ENCODE measurements at regions not wholly inside any gene's neighbourhood (a gene's known extent, or its start where the extent isn't known, plus 50 kb on each side); places are given as distances from the start of the nearest gene placed in this dataset.

DNA sequence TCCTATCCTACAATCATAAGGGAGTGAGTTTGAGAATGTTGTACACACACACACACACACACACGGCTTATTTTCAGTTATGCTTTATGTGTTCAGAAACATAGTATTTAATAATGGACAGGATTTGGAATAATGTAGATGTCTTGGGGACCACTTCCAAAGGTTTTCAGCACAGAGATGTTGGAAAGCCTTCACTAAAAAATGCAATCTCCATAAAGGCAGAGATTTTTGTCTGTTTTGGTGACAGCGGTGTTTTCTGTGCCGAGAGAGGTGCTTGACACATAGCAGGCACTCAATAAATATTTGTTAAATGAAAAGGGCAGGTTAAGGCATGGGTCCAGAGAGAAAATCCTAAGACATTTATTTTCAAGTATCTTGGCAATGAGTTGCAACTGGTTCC is 428.2 kb upstream of the RGMA start:
- no peak for DNase-seq

GRCh38 chr15:93515256-93516051 is 426.4 kb upstream of the RGMA start:
- DNase-seq: no peak

DNA sequence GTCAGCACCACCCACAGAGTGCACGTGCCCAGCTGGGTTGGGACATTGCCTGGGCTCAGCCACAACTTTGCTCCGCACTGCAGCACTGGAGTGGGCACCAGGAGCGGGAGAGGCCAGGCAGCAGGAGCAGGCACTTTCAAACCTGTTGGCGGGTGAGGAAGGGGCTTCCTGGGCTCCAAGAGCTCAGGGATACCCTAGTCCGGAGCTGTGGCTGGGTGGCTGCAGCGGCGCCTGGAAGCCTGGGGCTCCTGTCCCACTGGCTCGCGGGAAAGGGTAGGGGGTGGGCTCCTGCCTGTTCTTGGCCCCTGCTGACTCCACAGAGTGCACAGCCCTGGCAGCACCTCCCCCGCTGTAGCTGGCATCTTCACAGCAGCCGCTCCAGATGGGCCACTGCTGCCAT is 417.6 kb upstream of the RGMA start:
- no peak for DNase-seq

- no peak for DNase-seq
Measured at GRCh38 chr15:93505506-93505905, 416.5 kb upstream of the RGMA start.

DNA sequence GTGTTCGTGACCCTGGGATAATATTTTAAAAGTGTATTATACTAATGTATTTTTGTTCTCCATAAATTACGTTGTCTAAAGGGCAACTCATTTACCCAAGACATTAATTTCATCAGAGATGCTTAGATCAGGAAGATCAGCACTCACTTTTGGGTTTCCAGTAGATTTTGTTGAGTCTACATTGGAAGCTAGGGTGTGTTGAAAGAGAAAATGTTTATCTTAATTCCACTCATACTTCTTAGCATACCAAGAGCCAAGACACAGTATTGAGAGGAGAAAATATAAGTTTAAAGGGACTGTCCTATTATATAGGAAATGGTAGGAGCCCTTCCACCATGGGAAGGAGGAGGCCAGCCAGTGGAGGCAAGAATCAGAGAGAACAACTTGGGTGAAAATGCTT is 412.9 kb upstream of the RGMA start:
- no peak for DNase-seq

- no peak for DNase-seq
Measured at GRCh38 chr15:93500155-93500554, 411.1 kb upstream of the RGMA start.

- no peak for DNase-seq
Measured at GRCh38 chr15:93497291-93497690, 408.3 kb upstream of the RGMA start.

DNA sequence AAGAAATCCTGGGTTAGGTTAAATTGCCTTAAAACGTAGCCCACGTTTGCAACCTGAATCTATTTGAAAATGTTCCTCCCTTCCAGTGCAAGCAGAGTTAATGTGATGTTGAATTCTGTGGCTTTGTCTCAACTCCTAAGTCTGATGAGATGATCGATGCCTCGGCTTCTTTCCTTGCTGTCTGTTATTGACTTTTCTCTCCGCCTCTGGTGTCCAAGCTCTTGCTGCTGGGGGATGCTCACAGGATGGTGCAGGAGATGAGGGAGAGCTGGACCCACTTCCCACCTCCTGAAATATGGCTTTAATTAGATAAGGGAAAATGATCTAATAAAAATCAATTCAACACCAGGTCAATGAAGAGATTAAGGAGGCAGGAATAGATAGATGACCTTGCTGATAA is 407.9 kb upstream of the RGMA start:
- no peak for DNase-seq

DNA sequence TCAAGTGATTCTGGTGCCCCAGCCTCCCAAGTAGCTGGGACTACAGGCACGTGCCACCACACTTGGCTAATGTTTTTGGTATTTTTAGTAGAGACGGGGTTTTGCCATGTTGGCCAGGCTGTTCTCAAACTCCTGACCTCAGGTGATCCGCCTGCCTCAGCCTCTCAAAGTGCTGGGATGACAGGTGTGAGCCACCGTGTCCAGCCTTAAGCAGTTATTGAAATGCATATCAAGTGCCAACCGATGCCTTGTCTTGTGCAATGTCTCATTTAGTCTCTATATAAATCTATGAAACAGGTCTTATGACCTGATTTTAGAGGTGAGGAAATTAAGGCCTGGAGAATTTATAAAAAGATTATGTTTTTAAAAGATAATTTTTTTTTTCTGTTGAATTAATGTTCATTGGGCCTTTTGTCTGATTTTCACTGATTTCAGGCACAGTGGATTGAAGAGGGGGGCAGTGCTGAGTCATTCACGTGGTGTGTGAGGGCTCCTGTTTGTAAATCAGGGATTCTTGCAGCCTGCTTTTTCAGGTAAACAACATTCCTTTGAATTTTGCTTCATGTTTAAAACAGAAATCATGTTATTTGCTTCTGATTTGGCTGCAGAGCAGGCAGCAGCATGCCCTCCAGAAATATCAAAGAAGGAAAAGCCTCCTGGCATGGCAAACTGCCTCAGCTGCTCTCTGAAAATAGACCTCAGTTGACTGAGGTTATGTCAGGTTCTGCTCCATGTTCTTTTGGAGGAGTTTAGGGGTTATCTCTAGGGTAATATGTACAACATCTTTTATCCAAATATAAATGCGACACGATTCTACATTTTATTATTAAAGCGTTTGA is 407.0 kb upstream of the RGMA start:
- DNase-seq: no peak

- no peak for DNase-seq
Measured at GRCh38 chr15:93493172-93493571, 404.2 kb upstream of the RGMA start.

DNA sequence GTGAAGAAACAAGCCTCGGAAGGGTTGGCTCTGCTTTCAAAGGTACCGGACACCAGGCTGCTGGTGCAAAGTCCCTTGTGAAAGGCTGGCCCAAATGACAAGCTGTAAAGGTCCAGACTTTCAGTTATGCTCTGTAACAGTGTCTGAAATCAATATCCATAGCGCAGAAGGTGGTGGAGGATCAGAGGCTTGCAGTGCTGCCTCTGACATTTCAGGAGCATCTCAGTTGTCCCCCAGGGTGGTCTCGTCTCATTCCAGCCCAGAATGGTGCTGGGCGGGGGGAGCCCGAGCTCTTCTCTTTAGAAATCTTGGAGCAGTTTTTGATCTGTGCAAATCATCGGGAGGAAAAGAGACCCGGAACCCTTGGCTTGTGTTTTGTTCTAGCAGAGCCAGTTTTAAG is 402.3 kb upstream of the RGMA start:
- no peak for DNase-seq

GRCh38 chr15:93488296-93488713 is 399.3 kb upstream of the RGMA start:
- DNase-seq: no peak

DNA sequence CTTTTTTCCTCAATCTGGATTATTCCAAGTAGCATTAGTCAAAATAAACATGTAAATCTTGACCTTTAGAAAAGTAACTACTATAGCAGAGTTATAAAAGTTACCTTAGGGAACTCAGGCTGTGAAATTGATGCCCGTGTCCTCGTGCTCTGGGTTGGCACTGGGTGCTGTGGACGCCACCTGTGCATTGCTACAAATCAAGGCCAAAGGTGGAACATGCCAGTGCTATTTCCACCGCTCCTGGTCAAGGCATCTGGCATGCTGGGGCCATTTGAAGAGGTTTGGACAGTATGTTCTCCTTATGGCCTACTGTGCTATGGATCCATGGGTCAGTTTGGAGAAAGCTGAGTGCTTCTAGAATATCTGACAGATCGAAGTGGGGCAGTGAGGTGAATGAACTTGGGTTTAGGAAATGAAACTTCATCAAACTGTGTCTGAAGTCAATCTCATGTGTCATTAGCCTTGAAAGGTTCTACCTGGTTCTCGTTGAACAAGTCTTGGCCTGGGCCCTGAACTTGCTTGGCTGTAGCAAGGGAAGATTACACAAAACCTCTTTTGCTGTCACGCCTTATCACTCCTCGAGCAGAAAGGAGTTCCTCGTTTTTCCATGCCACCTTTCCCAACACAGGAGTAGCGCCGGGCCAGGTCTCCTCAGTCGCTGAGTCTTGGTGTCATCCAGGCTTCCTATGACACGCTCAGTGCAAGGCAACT is 397.6 kb upstream of the RGMA start:
- DNase-seq: no peak

DNA sequence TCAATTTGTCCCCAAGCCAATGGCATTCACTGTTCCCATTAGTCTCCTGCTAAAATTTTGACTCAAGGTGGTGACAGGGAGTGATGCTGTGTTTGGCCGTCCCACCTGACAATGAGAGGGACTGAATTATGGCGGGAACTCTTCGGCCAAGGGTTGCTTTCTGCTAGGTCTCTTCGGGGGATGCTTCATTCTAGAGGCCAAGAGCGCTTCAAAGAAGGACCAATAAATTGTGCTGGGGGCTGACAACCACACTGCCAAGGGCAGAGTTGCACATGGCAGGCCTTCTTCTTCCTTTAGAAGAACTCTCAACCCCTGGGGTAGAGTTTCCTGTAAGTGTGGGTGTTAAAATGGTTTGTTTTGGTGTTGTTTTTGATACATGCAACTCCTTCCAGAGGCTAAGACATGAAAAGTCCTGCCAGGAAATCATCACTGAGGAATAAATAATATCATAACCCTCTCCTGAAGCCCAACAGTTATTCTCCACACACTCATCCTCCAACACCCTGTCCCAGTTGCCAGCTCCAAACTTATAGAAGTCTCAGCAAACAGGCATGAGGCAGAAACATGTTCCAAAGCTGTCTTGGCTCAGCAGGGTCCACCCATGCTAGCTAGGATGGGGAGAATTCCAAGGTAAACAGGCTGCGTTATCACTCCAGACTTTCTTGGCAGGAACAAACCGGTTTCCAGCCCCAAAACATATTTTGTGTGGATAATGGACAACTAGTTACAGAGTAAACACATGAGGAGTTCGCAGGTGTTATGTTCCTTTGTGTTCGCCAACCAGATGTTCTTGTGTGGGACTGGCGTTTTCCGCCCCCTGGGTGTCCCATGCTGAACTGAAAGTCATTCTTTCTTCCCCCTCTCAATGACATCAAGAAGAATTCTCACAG is 396.7 kb upstream of the RGMA start:
- DNase-seq: no peak

DNA sequence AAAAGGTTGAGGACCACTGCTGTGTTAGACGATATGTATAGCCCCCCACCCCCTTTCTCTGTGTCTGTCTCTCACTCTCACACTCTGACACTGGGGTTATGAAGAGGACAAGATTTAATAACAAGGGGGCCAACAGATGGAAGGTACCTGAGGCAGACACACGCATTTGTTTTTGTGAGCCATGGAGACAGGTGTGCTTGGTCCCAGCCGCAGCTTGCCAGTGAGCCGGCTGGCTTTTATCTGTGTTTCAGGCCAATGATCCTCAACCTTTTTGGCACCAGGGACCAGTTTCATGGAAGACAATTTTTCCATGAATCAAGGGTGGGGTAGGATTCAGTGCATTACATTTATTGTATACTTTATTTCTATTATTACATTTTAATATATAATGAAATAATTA is 394.9 kb upstream of the RGMA start:
- DNase-seq: no peak

- no peak for DNase-seq
Measured at GRCh38 chr15:93482731-93483130, 393.7 kb upstream of the RGMA start.

DNA sequence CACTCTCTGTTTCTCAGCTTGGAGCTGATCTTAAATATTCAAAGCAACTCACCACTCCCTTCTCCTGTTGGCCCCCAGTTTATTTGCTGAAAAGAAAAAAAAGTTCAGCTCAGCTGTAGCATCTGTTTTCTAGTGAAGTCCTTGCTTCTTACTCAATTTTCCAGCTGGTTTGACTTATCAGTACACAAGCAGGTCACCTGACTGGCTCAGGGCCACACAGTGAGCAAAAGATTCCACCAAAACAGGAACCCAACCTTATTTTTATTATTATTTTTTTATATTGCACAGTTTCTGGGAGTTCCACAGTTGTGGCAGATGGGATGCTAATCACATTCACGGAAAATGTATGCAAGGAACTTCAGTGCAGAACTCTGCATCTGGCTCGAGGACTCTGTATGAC is 390.7 kb upstream of the RGMA start:
- no peak for DNase-seq

DNA sequence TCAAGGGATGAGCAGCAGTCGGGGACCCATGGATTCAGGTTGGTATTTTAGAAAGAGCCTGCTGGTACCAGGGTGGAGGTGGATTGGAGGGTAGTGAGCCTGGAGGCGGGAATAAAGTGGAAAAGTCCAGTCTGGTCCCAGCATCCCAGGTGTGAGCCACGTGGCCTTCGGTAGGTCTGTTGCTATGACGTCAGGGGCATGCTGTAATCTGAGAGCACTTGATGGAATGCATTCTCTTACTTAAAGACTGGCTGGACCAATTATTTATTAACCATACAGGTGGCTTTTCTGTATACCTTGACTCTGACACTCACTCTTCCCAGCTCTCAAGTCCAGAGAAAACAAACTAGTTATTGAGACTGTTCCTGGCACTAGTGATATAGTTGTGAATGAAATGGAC is 389.9 kb upstream of the RGMA start:
- no peak for DNase-seq

DNA sequence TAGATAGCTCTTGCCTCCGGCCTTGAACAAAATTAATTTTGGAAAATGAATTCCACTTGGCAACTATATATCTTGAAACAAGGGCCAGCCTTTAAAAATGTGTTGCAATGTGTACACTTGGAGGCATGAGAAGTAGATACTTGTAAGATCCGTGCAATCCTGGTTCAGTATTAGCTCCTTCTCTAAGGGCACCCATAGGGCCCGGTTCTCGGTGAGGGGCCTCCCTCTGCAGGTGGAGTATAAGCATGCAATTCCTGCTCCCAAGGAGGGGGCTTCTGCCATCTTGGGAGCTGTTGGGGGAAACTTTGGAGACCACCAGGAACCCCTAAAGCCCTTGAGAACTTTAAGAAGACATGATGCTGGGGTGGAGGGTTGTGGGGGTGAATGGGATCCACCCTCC is 388.7 kb upstream of the RGMA start:
- DNase-seq: no peak

DNA sequence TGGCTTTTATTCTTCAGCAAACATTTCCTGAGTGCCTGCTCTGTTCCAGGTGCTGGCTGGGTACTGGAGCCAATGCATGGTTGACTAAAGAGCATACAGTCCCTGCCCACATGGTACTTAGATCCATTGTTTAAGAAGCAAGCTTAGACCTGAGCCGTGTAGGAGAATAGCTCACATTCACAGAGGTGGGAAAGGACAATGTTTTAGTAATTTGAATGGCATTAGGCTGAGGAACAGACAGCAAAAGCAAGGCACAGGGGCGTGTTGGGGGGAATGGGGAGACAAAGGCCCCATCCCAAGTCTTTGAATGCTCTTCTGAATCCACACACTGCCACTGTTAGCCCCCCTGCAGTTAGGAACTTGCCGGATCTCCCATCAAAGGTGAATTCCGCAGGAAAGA is 388.2 kb upstream of the RGMA start:
- no peak for DNase-seq

DNA sequence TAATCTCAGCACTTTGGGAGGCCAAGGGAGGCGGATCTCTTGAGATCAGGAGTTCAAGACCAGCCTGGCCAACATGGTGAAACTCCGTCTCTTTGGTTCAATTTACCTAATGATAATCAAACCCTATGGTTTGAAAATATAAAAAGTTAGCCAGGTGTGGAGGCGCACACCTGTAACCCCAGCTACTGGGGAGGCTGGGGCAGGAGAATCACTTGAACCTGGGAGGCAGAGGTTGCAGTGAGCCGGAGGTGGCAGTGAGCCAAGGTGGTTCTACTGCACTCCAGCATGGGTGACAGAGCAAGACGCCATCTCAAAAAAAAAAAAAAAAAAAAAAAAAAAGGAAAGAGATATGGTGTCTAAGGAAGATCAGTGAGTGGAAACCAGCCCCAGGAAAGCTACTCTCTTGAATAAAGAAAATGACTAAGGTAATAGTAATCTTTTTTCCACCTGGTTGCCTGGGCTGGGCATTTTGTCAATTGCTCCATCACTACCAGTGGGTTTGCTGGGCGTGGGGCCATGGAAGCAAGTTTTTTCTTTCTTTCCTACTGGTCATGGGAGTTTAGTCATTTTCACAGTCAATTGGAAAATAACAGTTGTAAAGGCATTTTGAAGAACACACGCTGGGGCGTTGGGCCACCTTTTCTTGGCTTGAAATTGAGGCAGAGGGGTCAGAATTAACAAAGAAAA is 387.6 kb upstream of the RGMA start:
- DNase-seq: no peak

DNA sequence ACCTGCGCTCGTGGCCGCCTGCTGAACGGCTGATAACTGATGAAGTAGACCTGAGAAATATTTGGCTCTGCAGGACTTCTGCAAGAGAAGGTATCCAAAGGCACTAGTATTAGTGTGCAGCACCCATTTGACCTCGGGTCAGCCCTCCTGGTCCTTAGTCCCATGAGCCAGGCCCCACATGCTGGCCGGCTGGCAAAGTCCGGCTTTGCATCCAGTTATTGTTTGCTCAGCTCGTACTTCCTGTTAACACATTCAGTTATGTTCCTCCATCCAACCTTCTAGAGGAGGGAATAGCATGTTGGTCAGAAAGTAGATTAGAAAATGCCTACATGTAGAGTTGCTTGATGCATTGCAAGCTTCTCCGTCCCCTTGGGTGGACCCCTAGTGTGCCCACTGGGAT is 385.7 kb upstream of the RGMA start:
- no peak for DNase-seq
